Fibroblast of skin of right biceps (primary cell): ENCODE measurements at regions not wholly inside any gene's neighbourhood (a gene's known extent, or its start where the extent isn't known, plus 50 kb on each side); places are given as distances from the start of the nearest gene placed in this dataset.

Experiments
- DNase-seq: peaks from one replicate; pipeline ENCODE4 v3.0.0-alpha.2; 2013

DNA sequence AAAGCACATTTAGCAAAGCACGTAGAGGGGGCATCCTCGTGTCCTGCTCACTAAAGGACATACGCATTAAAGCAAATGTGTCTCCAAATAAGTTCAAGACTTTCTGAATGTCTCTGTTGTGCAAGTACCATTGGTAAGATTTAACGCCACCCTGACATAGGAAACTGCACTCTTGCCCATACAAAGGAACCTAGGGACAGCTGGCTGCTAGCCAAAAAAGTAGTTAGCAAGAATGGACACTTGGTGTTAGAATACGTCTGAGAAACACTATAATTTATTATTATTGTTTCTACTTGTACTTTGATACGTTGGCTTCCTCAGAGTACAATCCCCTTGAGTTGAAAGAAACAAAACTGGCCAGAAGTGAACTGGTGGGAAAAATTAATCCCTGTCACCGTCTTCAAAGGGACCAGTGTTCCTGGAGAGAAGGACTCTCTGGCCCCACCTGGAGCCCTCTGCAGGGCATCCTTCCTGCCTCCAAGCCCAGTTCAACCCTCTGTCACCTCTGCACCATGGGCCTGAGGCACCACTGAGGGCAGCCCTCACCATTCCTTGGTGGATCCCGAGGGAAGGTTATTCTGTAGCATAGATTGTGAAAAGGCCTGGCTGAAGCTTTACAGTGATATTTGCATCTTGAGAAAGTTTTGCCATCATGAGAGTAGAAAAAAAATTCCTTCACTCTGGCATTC, 51.4 kb upstream of the APCDD1 start:
- no peak for DNase-seq

DNA sequence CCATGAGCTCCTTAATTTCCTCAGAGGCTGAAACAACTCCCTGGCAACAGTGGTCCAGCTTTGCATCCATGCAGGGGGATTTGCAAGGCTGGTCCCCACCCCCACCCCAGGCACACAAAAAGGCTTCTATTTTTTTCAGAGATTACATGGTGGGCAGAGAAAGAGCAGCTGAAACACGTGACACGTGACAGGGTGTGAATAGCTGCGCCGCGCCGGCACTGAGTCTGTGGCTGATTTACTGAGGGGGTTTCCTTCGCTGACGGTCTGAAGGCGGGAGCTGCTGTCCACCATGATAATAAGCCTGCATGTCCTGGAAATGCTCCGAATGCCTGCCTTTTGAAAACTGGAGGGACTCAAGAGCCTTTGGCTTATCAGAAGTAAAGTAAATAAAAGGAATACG, 50.7 kb upstream of the APCDD1 start:
- peak; percentile 12 for DNase-seq

DNA sequence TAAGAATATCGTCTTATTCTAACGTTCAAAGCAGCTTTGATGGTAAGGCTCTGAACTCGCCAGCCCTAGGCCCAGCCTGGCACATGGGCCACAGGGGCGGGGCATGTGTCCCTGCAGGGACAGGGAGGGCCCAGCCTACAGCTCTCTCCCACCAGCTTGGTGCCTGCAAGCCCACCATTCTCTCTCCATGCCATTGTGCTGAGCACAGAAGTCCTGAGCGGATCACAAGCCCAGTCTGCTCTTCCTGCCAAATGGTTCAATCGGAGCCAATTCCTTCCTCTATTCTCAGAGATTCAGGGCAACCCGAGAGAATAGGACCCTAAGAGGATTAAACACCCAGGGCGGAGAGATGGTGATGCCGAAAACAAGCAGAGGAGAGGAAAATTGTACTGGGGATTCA, 50.3 kb upstream of the APCDD1 start:
- no peak for DNase-seq
